ENCODE measurements at regions not wholly inside any gene's neighbourhood (a gene's known extent, or its start where the extent isn't known, plus 50 kb on each side); places are given as distances from the start of the nearest gene placed in this dataset.
"Not testable (repeated sequence)": the region's sequence is repeated elsewhere in the genome, so short reads cannot be mapped to it uniquely, and the experiment has no call there.

GRCh38 chr20:40634891-40635290 is 54.1 kb downstream of the MAFB start:
- ATAC-seq, result no peak
- intact Hi-C loops (cut with DNase I), result no loop called here

GRCh38 chr20:40633123-40633850 is 55.7 kb downstream of the MAFB start:
- no peak for ATAC-seq
- intact Hi-C loops (cut with DNase I), result no loop called here
- DNase-seq, result no peak

More at GRCh38 chr20:40634891-40635290, 54.1 kb downstream of the MAFB start:
- DNase-seq, result no peak

GRCh38 chr20:40632346-40632976 is 56.6 kb downstream of the MAFB start:
- intact Hi-C loops (cut with DNase I), result no loop called here
- DNase-seq, result no peak
- ATAC-seq, result peak in 1 of 2 donors; percentile 27

GRCh38 chr20:40631119-40631631 is 57.9 kb downstream of the MAFB start:
- no peak for DNase-seq
- intact Hi-C loops (cut with DNase I), result no loop called here
- no peak for ATAC-seq

GRCh38 chr20:40630713-40631112 is 58.3 kb downstream of the MAFB start:
- ATAC-seq, result no peak
- no peak for DNase-seq
- intact Hi-C loops (cut with DNase I), result no loop called here

- DNase-seq (no peak), ATAC-seq (no peak)
- intact Hi-C loops (cut with DNase I), result no loop called here
Measured at GRCh38 chr20:40630099-40630498, 58.9 kb downstream of the MAFB start.

- intact Hi-C loops (cut with DNase I), result no loop called here
- no peak for DNase-seq
- ATAC-seq, result no peak
Measured at GRCh38 chr20:40628877-40629276, 60.2 kb downstream of the MAFB start.

GRCh38 chr20:40619053-40619452 is 70.0 kb downstream of the MAFB start:
- ATAC-seq; DNase-seq; intact Hi-C loops (cut with DNase I): not testable (repeated sequence)

GRCh38 chr20:40617594-40617993 is 71.4 kb downstream of the MAFB start:
- ATAC-seq, result no peak
- intact Hi-C loops (cut with DNase I), result no loop called here
- no peak for DNase-seq

- intact Hi-C loops (cut with DNase I), result no loop called here
- DNase-seq (no peak), ATAC-seq (no peak)
Measured at GRCh38 chr20:40612837-40613236, 76.2 kb downstream of the MAFB start.

- intact Hi-C loops (cut with DNase I), result no loop called here
- DNase-seq (no peak), ATAC-seq (no peak)
Measured at GRCh38 chr20:40612247-40612646, 76.8 kb downstream of the MAFB start.

- intact Hi-C loops (cut with DNase I), result no loop called here
- DNase-seq, result no peak
- ATAC-seq, result no peak
Measured at GRCh38 chr20:40610730-40611129, 78.3 kb downstream of the MAFB start.

- intact Hi-C loops (cut with DNase I), result no loop called here
- no peak for DNase-seq
- ATAC-seq, result no peak
Measured at GRCh38 chr20:40607927-40608326, 81.1 kb downstream of the MAFB start.

- ATAC-seq (no peak), DNase-seq (no peak)
- intact Hi-C loops (cut with DNase I), result no loop called here
Measured at GRCh38 chr20:40606660-40607059, 82.4 kb downstream of the MAFB start.

GRCh38 chr20:40606237-40606636 is 82.8 kb downstream of the MAFB start:
- no peak for DNase-seq
- intact Hi-C loops (cut with DNase I), result no loop called here
- ATAC-seq, result no peak

GRCh38 chr20:40604416-40604815 is 84.6 kb downstream of the MAFB start:
- intact Hi-C loops (cut with DNase I), result no loop called here
- ATAC-seq, result no peak
- no peak for DNase-seq

GRCh38 chr20:40603057-40603651 is 85.9 kb downstream of the MAFB start:
- ATAC-seq (no peak), DNase-seq (no peak)
- intact Hi-C loops (cut with DNase I), result no loop called here

GRCh38 chr20:40602381-40602780 is 86.7 kb downstream of the MAFB start:
- DNase-seq (no peak), ATAC-seq (no peak)
- intact Hi-C loops (cut with DNase I), result no loop called here

GRCh38 chr20:40600441-40601219 is 88.4 kb downstream of the MAFB start:
- DNase-seq, result no peak
- intact Hi-C loops (cut with DNase I), result no loop called here
- no peak for ATAC-seq

GRCh38 chr20:40599987-40600386 is 89.0 kb downstream of the MAFB start:
- DNase-seq (no peak), ATAC-seq (no peak)
- intact Hi-C loops (cut with DNase I), result no loop called here
